HG03025 (cell line): ENCODE measurements at regions not wholly inside any gene's neighbourhood (a gene's known extent, or its start where the extent isn't known, plus 50 kb on each side); places are given as distances from the start of the nearest gene placed in this dataset.

Source experiments
- ATAC-seq: cut with Tn5 transposase; IDR thresholded peaks from one replicate; pipeline ENCODE4 v1.9.1; 2021; ENCODE audit warnings: mild to moderate bottlenecking, moderate library complexity; ENCODE audit not compliant: unreplicated experiment, low FRiP score

DNA sequence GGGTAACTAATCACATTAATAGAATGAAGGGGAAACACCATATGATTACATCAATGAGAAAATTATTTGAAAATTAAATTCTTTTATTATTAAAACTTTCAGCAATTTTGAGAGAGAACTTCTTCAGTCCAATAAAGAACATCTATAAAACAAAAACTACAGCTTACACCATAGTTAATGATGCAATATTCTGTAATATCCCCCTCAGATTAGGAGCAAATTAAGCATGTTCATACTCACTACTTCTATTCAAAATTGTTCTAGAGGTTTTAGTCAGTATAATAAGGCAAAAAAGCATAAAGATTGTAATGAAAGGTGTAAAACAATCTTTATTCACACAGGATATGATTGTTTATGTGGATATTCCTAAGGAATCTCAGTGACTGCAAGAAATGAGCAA lies 465.4 kb downstream of the CD109 start:
- ATAC-seq = no peak

DNA sequence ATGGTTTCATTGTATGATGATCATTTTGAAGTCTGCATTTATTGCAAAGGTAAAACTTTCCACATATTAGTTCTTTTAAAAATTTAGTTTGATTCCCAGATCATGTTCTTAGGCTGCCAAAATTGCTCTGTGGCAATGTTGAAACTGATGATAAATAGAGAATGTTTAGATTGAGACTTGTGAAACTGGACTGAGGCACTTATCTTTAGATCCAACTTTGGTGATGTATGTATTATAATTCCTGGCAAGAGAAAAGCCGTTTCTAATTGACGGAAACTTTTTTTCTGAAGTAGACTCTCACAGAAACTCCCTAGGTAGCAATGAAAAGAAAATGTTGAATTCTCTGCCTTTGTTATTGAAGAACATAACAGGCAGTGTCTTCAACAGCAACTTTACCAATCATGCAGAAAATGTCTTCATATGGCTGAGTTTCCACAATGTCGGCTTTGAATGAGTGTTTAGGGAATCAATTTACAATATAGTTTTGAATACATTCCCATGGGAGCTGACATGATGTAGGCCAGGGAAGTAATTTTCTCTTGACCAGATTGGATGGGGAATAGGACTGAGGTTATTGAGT lies 456.2 kb downstream of the CD109 start:
- no peak for ATAC-seq

DNA sequence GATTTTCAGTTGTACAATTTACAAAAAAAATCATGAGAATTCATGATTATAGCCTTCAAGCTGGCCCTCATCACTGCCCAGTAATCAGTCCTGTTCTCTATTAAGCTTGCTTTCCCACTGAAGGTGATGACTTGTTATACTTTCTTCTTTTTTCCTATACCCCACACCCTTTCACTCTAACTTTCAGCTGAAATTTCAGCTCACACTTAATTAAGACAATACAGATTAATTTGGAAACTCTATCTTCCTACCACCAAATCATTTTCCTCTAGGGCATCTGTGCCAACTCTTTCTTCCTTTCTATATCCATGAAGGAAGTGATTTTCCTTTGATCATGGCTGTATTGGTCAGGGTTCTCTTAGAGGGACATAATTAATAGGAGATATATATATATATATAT lies 449.9 kb downstream of the CD109 start:
- ATAC-seq = no peak

DNA sequence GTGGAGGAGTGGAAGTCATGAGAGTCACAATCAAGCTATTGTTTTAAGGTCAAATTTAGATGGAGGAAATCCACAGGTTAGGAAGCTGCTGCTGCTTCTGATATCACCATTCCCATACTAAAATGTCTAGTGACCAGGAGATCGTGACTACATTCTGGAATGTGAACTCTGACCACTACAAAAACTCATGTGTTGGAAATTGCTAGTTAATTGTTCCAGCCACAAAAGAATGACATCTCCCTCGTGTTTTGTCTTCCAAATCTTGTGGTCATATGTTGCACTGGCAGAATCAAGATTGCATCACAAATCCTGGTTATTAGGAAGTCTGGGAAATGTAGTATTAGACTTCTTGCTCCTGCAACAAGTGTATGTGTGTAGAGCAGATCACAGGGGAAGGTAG lies 441.9 kb downstream of the CD109 start:
- no peak for ATAC-seq

DNA sequence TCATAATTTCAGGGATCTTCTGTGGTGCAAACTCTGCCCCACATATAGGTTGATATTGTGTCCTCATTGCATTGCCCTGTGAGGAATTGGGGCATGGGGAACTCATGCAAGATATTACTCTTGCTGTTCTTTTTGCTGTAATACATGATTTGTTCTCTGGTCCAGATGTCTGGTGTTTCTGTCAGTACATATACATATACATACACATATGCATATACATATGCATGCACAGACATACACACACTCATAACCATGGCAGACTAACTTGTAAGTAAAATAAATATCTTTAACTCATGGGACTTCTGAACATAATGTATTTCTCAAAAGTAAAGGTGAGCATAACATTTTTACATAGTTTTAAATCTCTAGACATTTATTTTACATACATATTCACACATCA lies 438.3 kb downstream of the CD109 start:
- ATAC-seq = no peak

DNA sequence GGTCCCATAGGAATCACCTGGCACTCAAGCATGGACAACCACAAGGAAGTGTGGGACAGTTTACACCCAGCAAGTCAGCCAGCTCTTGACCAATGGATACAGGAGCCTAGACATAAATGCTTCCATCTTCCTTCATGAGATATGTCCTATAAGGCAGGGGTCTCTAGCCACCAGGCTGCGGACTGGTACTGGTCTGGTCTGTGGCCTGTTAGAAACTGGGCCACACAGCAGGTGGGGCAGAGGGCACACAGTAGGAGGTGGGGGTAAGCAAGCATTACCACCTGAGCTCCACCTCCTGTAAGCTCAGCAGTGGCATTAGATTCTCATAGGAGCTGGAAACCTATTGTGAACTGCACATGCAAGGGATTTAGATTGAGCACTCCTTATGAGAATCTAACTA lies 437.1 kb downstream of the CD109 start:
- no peak for ATAC-seq

DNA sequence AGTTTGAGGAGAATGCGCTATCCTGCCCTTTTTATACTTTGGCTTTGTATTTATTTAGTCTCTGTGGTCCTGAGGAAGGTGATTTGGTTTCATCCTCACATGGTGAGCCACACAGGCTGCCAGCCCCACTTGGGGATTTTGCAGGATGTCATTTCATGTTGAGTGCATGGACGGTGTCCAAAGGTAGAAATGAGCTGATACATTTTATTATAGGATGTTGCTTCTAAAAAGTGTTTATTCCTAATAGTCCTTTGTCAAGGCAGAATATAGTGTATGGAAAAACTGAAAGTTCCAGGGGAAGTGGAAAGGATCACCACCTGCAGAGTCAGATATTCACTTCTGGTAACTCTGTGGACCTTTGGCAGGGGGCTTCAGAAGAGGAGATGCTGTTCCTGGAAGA lies 434.6 kb downstream of the CD109 start:
- ATAC-seq = no peak

DNA sequence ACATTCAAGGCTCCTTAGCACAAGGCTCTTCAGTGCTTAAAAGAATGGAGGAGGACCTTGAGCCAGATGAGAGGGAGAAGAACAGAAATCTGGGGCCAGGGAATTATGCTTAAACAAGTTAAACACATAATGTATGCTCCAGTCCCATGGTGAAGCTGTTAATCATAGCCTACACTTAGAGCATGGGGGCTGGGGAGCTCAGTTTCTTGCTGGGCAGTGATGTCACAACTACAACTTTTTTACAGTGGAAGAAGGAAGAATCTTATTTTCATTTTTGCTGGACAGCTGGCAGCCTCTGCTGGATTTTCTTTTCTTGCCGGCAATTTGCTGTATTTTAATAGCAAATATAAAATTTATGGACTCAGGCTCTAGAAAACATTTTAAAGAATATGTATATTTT lies 432.5 kb downstream of the CD109 start:
- no peak for ATAC-seq

DNA sequence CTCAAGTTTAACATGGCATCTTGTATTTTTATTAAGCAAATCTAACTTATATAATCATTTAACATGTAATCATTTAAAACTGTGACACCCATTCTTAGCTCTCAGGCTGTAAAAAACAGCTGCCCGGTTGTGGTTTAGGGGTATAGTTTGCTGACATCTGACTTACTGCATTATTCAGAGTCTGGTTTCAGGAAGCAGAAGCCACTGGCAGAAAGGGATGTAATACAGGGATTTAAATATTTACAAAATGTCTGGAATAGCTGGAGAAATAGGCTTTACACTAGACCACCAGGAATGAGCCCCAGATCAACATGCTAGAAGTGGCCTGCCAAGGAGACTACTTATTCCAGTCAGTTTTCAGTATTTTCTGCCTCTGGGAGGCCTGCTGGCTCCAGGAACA lies 421.1 kb downstream of the CD109 start:
- ATAC-seq = no peak

DNA sequence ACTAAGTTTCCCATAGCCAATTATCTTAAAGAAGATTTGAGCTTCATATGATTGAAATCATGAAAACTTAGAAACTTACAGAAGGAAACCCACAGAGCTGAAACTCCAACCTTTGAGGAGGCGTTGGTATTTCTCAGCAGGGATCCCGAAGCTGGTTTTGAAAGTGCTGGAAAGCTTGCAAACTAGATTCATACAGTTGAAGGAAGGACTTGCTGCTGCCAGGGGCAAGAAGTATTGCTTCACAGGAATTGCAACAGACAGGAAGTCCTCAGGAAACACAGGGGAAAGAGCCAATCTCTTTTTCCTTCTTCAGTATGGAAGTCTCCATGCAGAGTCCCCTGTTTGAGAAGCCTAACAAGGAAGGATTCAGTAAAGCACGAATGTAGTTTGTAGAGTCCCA lies 419.7 kb downstream of the CD109 start:
- no peak for ATAC-seq

DNA sequence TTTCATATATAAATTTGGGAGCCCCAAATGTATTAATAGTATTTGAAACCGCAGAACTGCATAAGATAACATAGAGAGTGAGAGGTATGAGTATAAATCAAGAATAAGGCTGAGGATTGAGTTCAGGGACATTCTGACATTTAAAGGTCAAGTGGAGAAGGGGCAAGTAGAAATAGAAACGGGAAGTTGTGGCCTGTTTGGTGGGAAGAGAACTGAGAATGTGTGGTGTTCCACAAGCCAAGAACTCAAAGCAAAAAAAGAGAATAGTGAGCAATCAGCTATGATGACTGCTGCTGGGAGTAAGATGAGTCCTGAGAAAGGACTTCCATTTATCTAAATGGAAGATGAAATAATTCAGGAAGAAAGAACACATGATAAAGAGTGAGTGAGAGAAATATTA lies 418.4 kb downstream of the CD109 start:
- ATAC-seq = no peak

DNA sequence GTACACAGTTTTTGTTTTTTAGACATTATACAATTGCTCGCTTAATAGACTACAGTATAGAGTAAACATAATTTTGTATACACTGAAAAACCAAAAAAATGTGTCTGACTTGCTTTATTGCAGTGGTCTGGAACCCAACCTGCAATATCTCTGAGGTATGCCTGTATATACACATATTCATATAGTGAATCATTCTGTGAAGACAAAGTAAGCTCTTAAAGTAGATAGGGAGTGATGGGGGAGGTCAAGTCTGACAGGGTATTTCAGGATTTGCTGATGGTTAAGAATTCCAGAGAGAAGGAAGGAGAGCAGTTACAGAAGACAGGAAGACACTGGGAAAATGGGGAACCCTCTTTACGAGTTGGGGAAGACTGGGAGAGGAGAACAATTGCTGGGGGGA lies 417.9 kb downstream of the CD109 start:
- ATAC-seq = no peak

DNA sequence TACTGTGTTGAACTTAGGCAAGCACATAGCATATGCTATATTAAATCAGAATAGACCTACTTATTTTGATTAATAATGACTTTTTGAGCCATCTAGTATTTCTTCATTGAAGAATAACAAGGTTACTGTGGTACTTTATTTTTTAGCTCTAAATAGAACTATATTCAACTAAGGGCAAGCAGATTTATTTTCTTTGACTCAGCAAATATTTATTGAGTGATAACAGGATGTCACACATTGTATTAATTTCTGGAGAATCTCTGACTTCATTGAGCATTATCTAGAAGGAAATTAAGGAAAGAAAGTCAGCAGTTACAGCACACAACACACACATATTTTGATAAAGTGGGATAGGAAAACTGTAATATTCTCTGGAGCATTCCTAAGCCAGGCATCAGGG lies 407.4 kb downstream of the CD109 start:
- ATAC-seq = no peak

DNA sequence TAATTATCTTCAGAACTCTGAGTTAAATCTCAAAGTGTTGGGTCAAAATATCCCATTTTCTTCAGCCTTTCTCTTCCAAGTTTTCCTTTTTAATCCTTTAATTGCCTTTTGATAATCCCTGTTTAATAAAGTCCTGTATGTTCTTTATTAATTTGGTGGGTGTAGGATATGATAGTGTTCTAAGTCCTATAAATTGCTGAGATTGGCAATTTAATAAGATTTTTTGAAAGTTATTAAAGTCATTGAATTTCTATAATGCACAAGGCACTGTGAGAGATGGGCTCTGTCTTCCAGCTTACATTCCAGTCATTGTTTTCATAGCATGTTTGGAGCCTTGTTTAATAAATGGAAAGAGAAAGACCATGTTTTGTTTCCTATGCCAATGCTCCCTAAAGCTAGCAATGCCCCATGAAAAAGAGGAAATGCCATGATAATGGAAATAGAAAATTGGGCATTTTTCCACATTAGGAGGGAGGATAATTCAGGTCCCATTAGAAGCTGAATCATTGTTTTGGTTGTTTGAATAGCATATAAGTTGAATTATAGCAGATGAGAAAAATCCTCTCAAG lies 404.8 kb downstream of the CD109 start:
- no peak for ATAC-seq

DNA sequence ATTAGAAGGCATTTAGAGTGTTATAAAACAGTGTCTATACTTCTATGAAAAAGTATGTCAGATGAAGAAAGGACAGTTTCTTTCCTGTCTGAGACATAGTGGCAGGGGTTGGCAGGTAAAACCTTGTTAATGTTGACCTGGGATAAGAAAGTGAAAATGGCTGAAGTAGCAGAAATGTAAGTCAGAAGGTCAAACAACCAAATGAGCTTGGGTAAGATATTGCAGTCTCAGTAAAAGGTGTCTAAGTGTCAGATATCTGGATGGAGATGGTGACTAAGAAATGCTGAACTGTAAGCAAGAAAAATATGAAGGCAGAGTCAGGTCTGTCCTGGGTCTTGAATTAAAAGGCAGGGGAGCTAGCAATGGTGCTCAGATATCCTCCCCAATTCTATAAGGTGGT lies 400.3 kb downstream of the CD109 start:
- no peak for ATAC-seq

DNA sequence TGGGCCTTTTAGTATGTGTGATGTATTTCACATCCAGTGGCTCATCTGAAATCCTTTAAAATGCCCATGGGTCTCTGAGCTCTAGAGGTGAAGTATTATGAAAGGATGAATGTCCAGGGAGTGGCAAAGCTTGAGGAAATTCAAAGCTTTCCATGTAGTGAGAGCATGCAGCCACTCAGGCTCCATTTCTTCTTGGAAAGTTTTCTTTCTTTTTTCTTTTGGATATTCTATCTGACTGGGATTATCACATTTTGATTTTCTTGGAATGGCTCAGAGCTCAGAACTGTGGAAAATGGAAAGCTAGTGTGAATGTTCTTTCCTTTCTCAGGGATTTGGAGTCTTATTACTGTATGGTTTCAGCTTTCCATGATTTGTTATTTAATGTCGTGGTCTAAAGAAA lies 397.4 kb downstream of the CD109 start:
- ATAC-seq = no peak

DNA sequence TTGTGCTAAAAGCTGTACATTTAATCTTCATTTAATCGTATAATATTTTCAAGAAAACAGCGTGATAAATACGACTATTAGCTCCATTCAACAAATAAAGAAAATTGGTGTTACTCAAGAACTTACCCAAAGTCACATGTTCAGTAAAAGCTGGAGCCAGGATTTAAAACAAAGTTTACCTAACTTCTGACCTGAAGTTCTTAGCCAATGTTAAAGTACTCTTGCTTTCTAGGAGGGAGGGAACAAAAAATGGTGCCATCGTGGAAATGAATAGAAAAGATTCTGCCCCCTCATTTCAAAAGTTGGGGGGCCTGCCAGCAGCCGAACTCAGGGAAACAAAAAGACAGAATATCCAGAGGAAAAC lies 395.8 kb downstream of the CD109 start:
- ATAC-seq = no peak

DNA sequence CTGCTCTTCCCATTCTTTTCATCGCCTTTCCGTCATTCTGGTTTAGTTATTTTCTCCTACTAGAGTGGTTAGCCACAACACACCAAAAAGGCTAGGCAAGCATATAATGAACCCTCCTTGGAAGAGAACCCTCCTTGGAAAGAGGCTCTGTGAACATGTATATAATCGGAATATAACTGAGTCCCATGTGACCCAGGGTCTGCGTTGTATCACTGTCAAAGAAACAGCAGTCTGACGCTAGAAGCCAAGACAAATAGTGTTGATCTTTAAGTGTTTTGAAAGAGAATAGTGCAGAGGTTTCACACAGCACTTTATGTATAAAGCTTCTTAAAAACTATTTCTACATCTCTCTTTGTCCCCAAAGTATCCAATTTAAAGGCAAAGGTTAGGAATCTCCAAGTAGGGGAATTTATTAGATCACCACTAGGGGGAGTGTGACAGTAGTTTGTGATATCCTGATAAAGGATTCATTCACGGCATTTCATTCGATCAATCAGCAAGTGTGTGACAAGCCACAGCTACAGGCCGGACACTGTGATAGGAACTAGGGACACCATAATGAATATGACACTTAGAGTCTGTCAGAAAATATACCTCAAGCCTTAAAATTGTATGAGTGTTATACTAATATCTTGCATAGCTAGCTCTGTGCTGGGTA lies 395.3 kb downstream of the CD109 start:
- peak; percentile 71 for ATAC-seq

DNA sequence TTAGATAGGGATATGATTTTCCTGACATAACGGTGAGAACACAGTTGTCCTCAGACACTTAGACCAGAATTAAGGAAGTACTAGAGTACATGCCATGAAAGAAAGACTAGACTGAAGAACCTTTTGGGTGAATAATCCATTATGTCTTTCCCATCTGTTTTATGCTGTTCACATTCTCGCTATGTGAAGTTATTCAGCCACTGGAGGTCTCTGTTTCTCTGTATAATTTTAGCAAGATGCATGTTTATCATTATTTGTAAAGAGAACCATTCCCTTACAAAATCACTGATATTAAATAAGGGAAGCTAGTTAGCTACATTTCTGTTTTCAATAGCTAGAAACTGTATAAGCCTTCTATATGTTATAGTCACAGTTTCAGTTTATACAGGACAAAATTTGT lies 391.9 kb downstream of the CD109 start:
- ATAC-seq = no peak

DNA sequence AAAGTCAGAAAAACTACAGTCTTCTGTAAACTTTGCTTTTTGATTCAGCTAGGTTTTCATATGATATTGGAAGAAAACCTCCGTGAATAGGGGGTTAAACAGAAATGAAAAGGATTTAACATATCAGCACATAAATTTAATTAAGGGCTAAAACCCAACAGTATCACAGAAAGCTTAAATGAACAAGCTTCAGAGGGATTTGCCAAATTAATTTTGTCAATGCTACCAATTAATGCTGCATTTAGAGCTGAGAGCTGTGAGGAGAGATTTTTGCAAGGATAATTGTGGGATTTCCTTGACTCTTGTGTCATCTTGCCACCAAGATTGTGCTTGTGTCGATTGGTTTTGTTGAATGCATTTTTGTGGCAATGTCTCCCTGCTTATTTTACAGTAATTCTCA lies 379.9 kb downstream of the CD109 start:
- ATAC-seq = no peak

DNA sequence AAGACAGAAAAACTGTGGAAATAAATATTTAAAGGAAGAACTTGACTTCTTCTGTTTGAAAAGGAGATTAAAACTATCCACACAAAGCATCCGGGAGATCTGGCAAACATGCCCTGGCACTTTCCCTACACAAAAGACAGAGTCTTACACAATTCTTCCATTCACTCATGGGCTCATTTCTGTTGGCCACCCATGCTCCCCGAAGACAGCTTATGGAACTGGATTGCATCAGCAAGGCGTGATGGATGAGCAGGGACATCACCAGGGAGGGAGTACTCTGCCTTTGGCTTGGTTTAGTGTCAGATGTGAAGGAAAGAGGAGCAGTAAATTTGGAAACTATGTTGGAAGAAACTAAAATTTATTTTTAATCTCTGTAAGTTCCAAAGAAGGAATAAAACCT lies 379.3 kb downstream of the CD109 start:
- ATAC-seq = no peak

DNA sequence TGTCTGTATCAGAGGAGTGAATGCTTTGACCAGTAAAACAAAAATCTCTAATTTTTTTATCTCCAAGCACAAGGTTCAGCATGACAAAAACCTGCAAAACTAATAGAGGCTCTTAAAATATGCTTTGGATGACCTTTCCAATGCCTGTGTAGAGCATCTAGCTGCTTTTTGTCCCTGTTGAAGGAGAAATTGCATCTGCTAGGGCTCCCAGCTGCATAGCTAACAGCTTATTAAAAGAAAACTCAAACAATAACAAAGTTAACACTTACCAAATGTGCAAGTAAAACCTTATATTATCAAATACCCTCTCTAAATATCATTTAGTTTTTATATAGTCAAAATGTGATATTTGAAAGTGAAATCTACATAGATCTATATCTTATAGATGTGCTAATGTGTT lies 378.6 kb downstream of the CD109 start:
- ATAC-seq = no peak

DNA sequence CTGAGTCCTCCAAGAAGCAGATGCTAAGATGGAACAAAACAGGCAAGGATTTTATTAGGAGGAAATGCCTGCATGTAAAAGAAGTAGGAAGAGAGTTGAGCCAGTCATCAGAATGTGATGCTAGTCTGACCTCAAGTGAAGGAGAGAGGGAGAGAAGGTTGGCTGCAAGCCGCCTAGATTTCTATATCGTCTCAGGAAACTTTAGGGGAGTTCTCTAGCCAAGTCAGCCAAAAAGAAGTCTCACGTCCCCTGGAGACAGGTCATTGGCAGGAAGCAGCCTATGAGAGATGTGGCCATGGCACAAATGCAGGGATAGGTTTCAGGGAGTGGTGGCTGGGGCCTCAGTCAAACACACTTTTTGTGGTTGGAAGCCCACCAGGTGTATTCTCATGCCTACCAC lies 378.0 kb downstream of the CD109 start:
- ATAC-seq = no peak
